ENCODE measurements at regions not wholly inside any gene's neighbourhood (a gene's known extent, or its start where the extent isn't known, plus 50 kb on each side); places are given as distances from the start of the nearest gene placed in this dataset.

GRCh38 chr5:163758283-163758711, 252.9 kb downstream of the MAT2B start:
- DNase-seq (ENCODE audit: extremely low read depth in 1 of 11, low read depth in 9 of 11, low spot score in 4 of 11): no peak

GRCh38 chr5:163759000-163759704, 253.7 kb downstream of the MAT2B start:
- DNase-seq (ENCODE audit: extremely low read depth in 1 of 11, low read depth in 9 of 11, low spot score in 4 of 11): no peak

GRCh38 chr5:163760498-163760897, 255.1 kb downstream of the MAT2B start:
- no peak for DNase-seq (ENCODE audit: extremely low read depth in 1 of 11, low read depth in 9 of 11, low spot score in 4 of 11)

GRCh38 chr5:163766936-163767670, 261.7 kb downstream of the MAT2B start:
- DNase-seq (ENCODE audit: extremely low read depth in 1 of 11, low read depth in 9 of 11, low spot score in 4 of 11): no peak

GRCh38 chr5:163770625-163771024, 265.2 kb downstream of the MAT2B start:
- no peak for DNase-seq (ENCODE audit: extremely low read depth in 1 of 11, low read depth in 9 of 11, low spot score in 4 of 11)

GRCh38 chr5:163772241-163772640, 266.8 kb downstream of the MAT2B start:
- no peak for DNase-seq (ENCODE audit: extremely low read depth in 1 of 11, low read depth in 9 of 11, low spot score in 4 of 11)

GRCh38 chr5:163772644-163773043, 267.2 kb downstream of the MAT2B start:
- DNase-seq (ENCODE audit: extremely low read depth in 1 of 11, low read depth in 9 of 11, low spot score in 4 of 11): no peak

- peak; percentile 9 to 69 (median 34) for DNase-seq (ENCODE audit: extremely low read depth in 1 of 11, low read depth in 9 of 11, low spot score in 4 of 11)
These were observed 267.8 kb downstream of the MAT2B start for GRCh38 chr5:163773226-163773625.

- DNase-seq (ENCODE audit: extremely low read depth in 1 of 11, low read depth in 9 of 11, low spot score in 4 of 11): no peak
These were observed 284.5 kb downstream of the MAT2B start for GRCh38 chr5:163789870-163790269.

GRCh38 chr5:163790497-163790896, 285.1 kb downstream of the MAT2B start:
- DNase-seq (ENCODE audit: extremely low read depth in 1 of 11, low read depth in 9 of 11, low spot score in 4 of 11): no peak

GRCh38 chr5:163794993-163795392, 289.6 kb downstream of the MAT2B start:
- DNase-seq (ENCODE audit: extremely low read depth in 1 of 11, low read depth in 9 of 11, low spot score in 4 of 11): no peak

- DNase-seq (ENCODE audit: extremely low read depth in 1 of 11, low read depth in 9 of 11, low spot score in 4 of 11): no peak
These were observed 302.4 kb downstream of the MAT2B start for GRCh38 chr5:163807781-163808180.

- DNase-seq (ENCODE audit: extremely low read depth in 1 of 11, low read depth in 9 of 11, low spot score in 4 of 11): no peak
These were observed 304.1 kb downstream of the MAT2B start for GRCh38 chr5:163809473-163809872.

GRCh38 chr5:163813900-163814299, 308.5 kb downstream of the MAT2B start:
- DNase-seq (ENCODE audit: extremely low read depth in 1 of 11, low read depth in 9 of 11, low spot score in 4 of 11): no peak

- no peak for DNase-seq (ENCODE audit: extremely low read depth in 1 of 11, low read depth in 9 of 11, low spot score in 4 of 11)
These were observed 309.9 kb downstream of the MAT2B start for GRCh38 chr5:163815240-163815791.

- no peak for DNase-seq (ENCODE audit: extremely low read depth in 1 of 11, low read depth in 9 of 11, low spot score in 4 of 11)
These were observed 315.7 kb downstream of the MAT2B start for GRCh38 chr5:163821142-163821541.

GRCh38 chr5:163822548-163822947, 317.1 kb downstream of the MAT2B start:
- no peak for DNase-seq (ENCODE audit: extremely low read depth in 1 of 11, low read depth in 9 of 11, low spot score in 4 of 11)

- DNase-seq (ENCODE audit: extremely low read depth in 1 of 11, low read depth in 9 of 11, low spot score in 4 of 11): no peak
These were observed 320.2 kb downstream of the MAT2B start for GRCh38 chr5:163825661-163826060.

GRCh38 chr5:163826201-163826600, 320.8 kb downstream of the MAT2B start:
- DNase-seq (ENCODE audit: extremely low read depth in 1 of 11, low read depth in 9 of 11, low spot score in 4 of 11): no peak

GRCh38 chr5:163832155-163832554, 326.7 kb downstream of the MAT2B start:
- DNase-seq (ENCODE audit: extremely low read depth in 1 of 11, low read depth in 9 of 11, low spot score in 4 of 11): no peak

All from renal cortex interstitium (tissue), 11 donors.